BE2C (cell line): ENCODE measurements at regions not wholly inside any gene's neighbourhood (a gene's known extent, or its start where the extent isn't known, plus 50 kb on each side); places are given as distances from the start of the nearest gene placed in this dataset.

Experiments used
- DNase-seq: peaks from one replicate; pipeline ENCODE4 v3.0.0-alpha.2; 2020
- H3K27me3 ChIP-seq: fragments of 250-450 bp; sonication (Bioruptor Pico); 2 replicates; pipeline ENCODE4 v1.5.1; 2020; ENCODE audit warnings: mild to moderate bottlenecking
- H3K36me3 ChIP-seq: fragments of 250-450 bp; sonication (Bioruptor Pico); 2 replicates; pipeline ENCODE4 v1.5.1; 2020; ENCODE audit warnings: mild to moderate bottlenecking
- H3K4me1 ChIP-seq: fragments of 250-450 bp; sonication (Bioruptor Pico); 2 replicates; pipeline ENCODE4 v1.5.1; 2020
- H3K4me3 ChIP-seq: 2 replicates; pipeline ENCODE4 v1.5.1; 2011; ENCODE audit warnings: low read depth, low read length
- H3K9me3 ChIP-seq: fragments of 250-450 bp; sonication (Bioruptor Pico); 2 replicates; pipeline ENCODE4 v1.5.1; 2020
- TF ChIP-seq, protein P1 (sequence below): IDR thresholded peaks from 2 replicates; pipeline ENCODE4 v1.5.1; 2012; ENCODE audit warnings: mild to moderate bottlenecking, low read depth, low read length

GRCh38 chr1:208455821-208456220 is 211.6 kb upstream of the PLXNA2 start:
- Histone ChIP-seq H3K36me3 (no peaks in the 10 kb centered on the region), H3K9me3 (no peaks in the 10 kb centered on the region), H3K27me3 (no peaks in the 10 kb centered on the region), H3K4me1 (peaks cover 13% of the 10 kb centered on the region), H3K4me3 (no peak overlapping the region)
- TF ChIP-seq, protein P1, sequence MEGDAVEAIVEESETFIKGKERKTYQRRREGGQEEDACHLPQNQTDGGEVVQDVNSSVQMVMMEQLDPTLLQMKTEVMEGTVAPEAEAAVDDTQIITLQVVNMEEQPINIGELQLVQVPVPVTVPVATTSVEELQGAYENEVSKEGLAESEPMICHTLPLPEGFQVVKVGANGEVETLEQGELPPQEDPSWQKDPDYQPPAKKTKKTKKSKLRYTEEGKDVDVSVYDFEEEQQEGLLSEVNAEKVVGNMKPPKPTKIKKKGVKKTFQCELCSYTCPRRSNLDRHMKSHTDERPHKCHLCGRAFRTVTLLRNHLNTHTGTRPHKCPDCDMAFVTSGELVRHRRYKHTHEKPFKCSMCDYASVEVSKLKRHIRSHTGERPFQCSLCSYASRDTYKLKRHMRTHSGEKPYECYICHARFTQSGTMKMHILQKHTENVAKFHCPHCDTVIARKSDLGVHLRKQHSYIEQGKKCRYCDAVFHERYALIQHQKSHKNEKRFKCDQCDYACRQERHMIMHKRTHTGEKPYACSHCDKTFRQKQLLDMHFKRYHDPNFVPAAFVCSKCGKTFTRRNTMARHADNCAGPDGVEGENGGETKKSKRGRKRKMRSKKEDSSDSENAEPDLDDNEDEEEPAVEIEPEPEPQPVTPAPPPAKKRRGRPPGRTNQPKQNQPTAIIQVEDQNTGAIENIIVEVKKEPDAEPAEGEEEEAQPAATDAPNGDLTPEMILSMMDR: no peak
- no peak for DNase-seq

GRCh38 chr1:208456487-208456886 is 212.3 kb upstream of the PLXNA2 start:
- DNase-seq: no peak
- H3K9me3 ChIP-seq: no peaks in the 10 kb centered on the region
- TF ChIP-seq, protein P1: no peak
- peaks cover 11% of the 10 kb centered on the region for H3K4me1 ChIP-seq
- H3K36me3 ChIP-seq: no peaks in the 10 kb centered on the region
- H3K4me3 ChIP-seq: no peak overlapping the region
- no peaks in the 10 kb centered on the region for H3K27me3 ChIP-seq

GRCh38 chr1:208460823-208461222 is 216.6 kb upstream of the PLXNA2 start:
- peaks cover 10% of the 10 kb centered on the region for H3K4me1 ChIP-seq
- peak; percentile 24 for DNase-seq
- no peaks in the 10 kb centered on the region for H3K36me3 ChIP-seq
- no peaks in the 10 kb centered on the region for H3K9me3 ChIP-seq
- TF ChIP-seq, protein P1: no peak
- H3K27me3 ChIP-seq: no peaks in the 10 kb centered on the region
- H3K4me3 ChIP-seq: no peak overlapping the region

GRCh38 chr1:208461680-208462079 is 217.5 kb upstream of the PLXNA2 start:
- Histone ChIP-seq H3K36me3 (no peaks in the 10 kb centered on the region), H3K27me3 (no peaks in the 10 kb centered on the region), H3K4me1 (peaks cover 18% of the 10 kb centered on the region), H3K4me3 (no peak overlapping the region), H3K9me3 (no peaks in the 10 kb centered on the region)
- no peak for DNase-seq
- TF ChIP-seq, protein P1: peak; percentile 40

DNA sequence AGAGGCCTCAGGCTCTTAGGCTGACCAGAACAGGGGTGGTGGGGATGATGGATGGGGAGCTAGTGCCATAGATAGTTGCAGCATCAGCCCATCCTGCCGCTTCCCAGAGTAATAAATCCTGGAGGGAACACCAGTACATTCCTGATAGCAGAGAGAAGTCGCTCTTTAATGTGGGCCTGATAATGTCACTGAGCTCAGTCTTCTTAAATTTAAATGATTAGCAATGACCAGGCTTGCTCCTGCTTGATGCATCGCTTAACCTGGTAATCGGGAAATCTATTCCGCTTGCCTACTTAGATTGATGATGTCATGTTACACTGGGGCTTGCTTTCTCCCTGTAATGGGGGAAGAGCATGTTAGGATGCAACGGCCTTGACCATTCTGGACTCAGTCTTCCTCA is 218.6 kb upstream of the PLXNA2 start:
- Histone ChIP-seq H3K4me3 (no peak overlapping the region), H3K4me1 (peaks cover 25% of the 10 kb centered on the region), H3K27me3 (no peaks in the 10 kb centered on the region), H3K9me3 (no peaks in the 10 kb centered on the region), H3K36me3 (no peaks in the 10 kb centered on the region)
- TF ChIP-seq, protein P1: no peak
- DNase-seq: peak; percentile 23

DNA sequence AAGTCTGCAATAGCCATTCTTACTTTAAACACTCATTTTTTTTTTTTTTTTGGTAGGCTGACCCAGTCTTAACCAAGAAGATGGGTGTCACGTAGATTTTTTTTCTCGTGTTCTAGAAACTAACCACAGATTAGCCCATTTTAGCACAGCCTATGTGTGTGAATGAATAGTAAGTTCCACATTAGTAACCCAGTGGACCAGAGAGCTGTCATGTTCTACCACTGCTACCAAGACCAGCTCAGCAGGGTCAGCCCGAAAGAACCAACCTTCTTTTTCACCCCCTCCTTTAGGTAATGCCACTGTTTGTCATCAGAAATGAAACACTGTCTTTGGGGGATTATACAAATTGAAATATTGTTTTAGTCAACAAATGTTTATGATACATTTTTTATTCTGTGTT is 221.1 kb upstream of the PLXNA2 start:
- TF ChIP-seq, protein P1: no peak
- Histone ChIP-seq H3K27me3 (no peaks in the 10 kb centered on the region), H3K36me3 (no peaks in the 10 kb centered on the region), H3K4me3 (no peak overlapping the region), H3K9me3 (no peaks in the 10 kb centered on the region), H3K4me1 (peaks cover 40% of the 10 kb centered on the region)
- DNase-seq: no peak
